Tibial artery (tissue), 4 donors: ENCODE measurements at regions not wholly inside any gene's neighbourhood (a gene's known extent, or its start where the extent isn't known, plus 50 kb on each side); places are given as distances from the start of the nearest gene placed in this dataset.

Experiments
- DNase-seq, 2 donors: peaks; one replicate each; pipeline ENCODE4 v3.0.0-alpha.2; 2019
- H3K27ac ChIP-seq, 2 donors: fragments of 200-600 bp; sonication (generic) in 1 of 2; 1 replicate in 1 of 2; 2 replicates in 1 of 2; pipeline ENCODE4 v1.5.1; 2018 to 2019; ENCODE audit warnings: mild to moderate bottlenecking in 1 of 2
- H3K27me3 ChIP-seq, 2 donors: fragments of 200-600 bp; sonication (generic) in 1 of 2; one replicate each; pipeline versions ENCODE4 v1.5.1 to v1.6.0; 2016 to 2019
- H3K36me3 ChIP-seq, 3 donors: fragments of 200-600 bp; sonication (generic) in 2 of 3; one replicate each; pipeline ENCODE4 v1.5.1; 2016 to 2019; ENCODE audit warnings: mild to moderate bottlenecking in 2 of 3
- H3K4me1 ChIP-seq, 4 donors: fragments of 200-600 bp; sonication (generic) in 2 of 4; 1 replicate in 3 of 4; 2 replicates in 1 of 4; pipeline ENCODE4 v1.5.1; 2016 to 2019
- H3K4me3 ChIP-seq, 2 donors: fragments of 200-600 bp; sonication (generic) in 1 of 2; 1 replicate in 1 of 2; 2 replicates in 1 of 2; pipeline ENCODE4 v1.5.1; 2018 to 2019; ENCODE audit warnings: mild to moderate bottlenecking in 2 of 2
- H3K9me3 ChIP-seq, 3 donors: fragments of 200-600 bp; sonication (generic) in 1 of 3; one replicate each; pipeline ENCODE4 v1.5.1; 2016 to 2019
- CTCF ChIP-seq, 2 experiments: fragments of 200-600 bp in 1 of 2; fragments of 450-650 bp in 1 of 2; IDR thresholded peaks; one replicate each; pipeline ENCODE4 v1.5.1; 2017 to 2019; ENCODE audit warnings: antibody characterized with exemption in 2 of 2, mild to moderate bottlenecking in 1 of 2, moderate library complexity in 1 of 2
- intact Hi-C: fragments of 100-400 bp; cut with DNase I; formaldehyde crosslinking; loops from one replicate; pipeline ENCODE4 v1.15.0; 2023; ENCODE audit warnings: low total_unique reads

DNA sequence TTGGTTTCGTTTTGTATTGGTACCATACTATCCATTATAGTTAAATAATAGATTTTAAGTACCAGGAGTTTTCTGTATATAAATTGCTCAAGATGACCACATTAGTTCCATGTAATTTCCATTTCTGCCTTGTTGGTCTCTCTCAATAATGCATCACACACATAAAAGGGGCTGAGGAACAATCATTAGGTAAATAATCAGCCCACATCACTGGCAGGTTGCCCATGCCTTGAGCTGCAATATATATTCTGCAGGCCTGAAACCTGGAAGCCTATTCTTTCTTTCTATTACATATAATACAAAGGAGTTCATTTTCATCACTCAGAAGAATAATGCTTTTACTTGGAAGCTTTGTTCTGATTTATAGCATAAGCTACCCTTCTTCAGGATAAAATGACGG lies 616.1 kb upstream of the PKDCC start:
- no peaks in the 10 kb centered on the region for H3K27me3 ChIP-seq
- H3K4me1 ChIP-seq: peaks cover 0 to 13% (median 0%) of the 10 kb centered on the region in 4 donors
- TF ChIP-seq CTCF (IDR thresholded peaks at IDR 0.05): no peak
- no peak for DNase-seq
- intact Hi-C loops: no loop called here
- no peak overlapping the region for H3K27ac ChIP-seq
- H3K36me3 ChIP-seq: no peaks in the 10 kb centered on the region
- H3K4me3 ChIP-seq: no peak overlapping the region
- no peaks in the 10 kb centered on the region for H3K9me3 ChIP-seq

GRCh38 chr2:41432459-41432858 lies 615.4 kb upstream of the PKDCC start:
- Histone ChIP-seq H3K9me3 (peaks cover 0 to 7% (median 0%) of the 10 kb centered on the region in 3 donors), H3K4me1 (peaks cover 0 to 13% (median 0%) of the 10 kb centered on the region in 4 donors), H3K4me3 (no peak overlapping the region), H3K36me3 (no peaks in the 10 kb centered on the region), H3K27me3 (no peaks in the 10 kb centered on the region), H3K27ac (no peak overlapping the region)
- TF ChIP-seq CTCF (IDR thresholded peaks at IDR 0.05): no peak
- intact Hi-C loops: no loop called here
- no peak for DNase-seq

GRCh38 chr2:41434991-41435390 lies 612.8 kb upstream of the PKDCC start:
- no peak for DNase-seq
- no peak for TF ChIP-seq CTCF (IDR thresholded peaks at IDR 0.05)
- H3K4me3 ChIP-seq: no peak overlapping the region
- H3K9me3 ChIP-seq: peaks cover 0 to 8% (median 0%) of the 10 kb centered on the region in 3 donors
- no peaks in the 10 kb centered on the region for H3K4me1 ChIP-seq
- intact Hi-C loops: no loop called here
- H3K36me3 ChIP-seq: no peaks in the 10 kb centered on the region
- no peaks in the 10 kb centered on the region for H3K27me3 ChIP-seq
- H3K27ac ChIP-seq: no peak overlapping the region

DNA sequence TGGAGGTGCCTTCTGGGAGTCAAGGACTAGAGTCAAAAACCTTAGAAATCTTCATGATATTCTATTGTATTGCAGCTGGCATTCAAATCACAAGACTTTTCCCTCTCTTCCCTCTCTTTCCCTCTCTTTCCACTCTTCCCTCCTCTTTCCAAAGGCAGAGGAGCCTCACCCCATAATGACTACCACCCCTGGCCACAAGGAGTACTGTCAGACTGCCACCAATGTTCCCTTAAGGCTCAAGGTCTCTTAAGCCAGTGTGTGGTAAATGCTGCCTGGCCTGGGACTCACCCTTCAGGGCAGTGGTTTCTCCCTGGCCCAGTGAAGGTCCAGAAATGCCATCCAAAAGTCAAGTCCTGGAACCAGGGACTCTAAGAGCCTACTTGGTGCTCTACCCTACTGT lies 605.9 kb upstream of the PKDCC start:
- intact Hi-C loops: no loop called here
- TF ChIP-seq CTCF (IDR thresholded peaks at IDR 0.05): no peak
- Histone ChIP-seq H3K27me3 (no peaks in the 10 kb centered on the region), H3K9me3 (peaks cover 0 to 6% (median 0%) of the 10 kb centered on the region in 3 donors), H3K36me3 (no peaks in the 10 kb centered on the region), H3K4me1 (no peaks in the 10 kb centered on the region), H3K4me3 (no peak overlapping the region), H3K27ac (no peak overlapping the region)
- no peak for DNase-seq

GRCh38 chr2:41445865-41446264 lies 602.0 kb upstream of the PKDCC start:
- H3K4me1 ChIP-seq: no peaks in the 10 kb centered on the region
- no peak for TF ChIP-seq CTCF (IDR thresholded peaks at IDR 0.05)
- no peaks in the 10 kb centered on the region for H3K27me3 ChIP-seq
- H3K36me3 ChIP-seq: no peaks in the 10 kb centered on the region
- no peak overlapping the region for H3K27ac ChIP-seq
- intact Hi-C loops: no loop called here
- no peak overlapping the region for H3K4me3 ChIP-seq
- no peak for DNase-seq
- no peaks in the 10 kb centered on the region for H3K9me3 ChIP-seq

DNA sequence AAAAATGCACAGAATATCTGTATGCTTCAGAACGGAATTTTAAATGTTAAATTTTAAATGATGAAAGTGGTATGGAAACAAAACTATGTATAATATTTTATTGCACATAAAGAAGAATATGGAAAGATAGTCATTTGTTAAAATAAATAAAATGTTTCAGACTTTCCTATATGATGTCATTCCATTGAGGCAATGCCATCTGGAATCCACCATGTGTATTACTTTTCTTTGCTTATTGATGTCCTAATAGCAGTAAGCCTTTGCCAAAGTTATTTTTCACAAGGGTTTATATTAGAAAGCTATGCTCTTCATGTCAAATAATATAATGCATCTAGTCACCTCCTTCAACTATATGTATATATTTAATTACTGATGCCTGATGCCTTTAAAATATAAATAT lies 601.6 kb upstream of the PKDCC start:
- no peak for TF ChIP-seq CTCF (IDR thresholded peaks at IDR 0.05)
- intact Hi-C loops: no loop called here

More for the DNA sequence above, 601.6 kb upstream of the PKDCC start:
- Histone ChIP-seq H3K4me3 (no peak overlapping the region), H3K36me3 (no peaks in the 10 kb centered on the region), H3K9me3 (no peaks in the 10 kb centered on the region), H3K27ac (no peak overlapping the region), H3K27me3 (no peaks in the 10 kb centered on the region), H3K4me1 (no peaks in the 10 kb centered on the region)
- DNase-seq: no peak
